ENCODE measurements at regions not wholly inside any gene's neighbourhood (a gene's known extent, or its start where the extent isn't known, plus 50 kb on each side); places are given as distances from the start of the nearest gene placed in this dataset.

- DNase-seq (no peak), ATAC-seq (no peak)
- Histone ChIP-seq H3K4me1 (ENCODE audit: low read depth) (peaks cover 4% of the 10 kb centered on the region), H3K4me3 (no peak overlapping the region), H3K9me3 (no peaks in the 10 kb centered on the region), H3K36me3 (ENCODE audit: low read depth) (no peaks in the 10 kb centered on the region)
- intact Hi-C loops (cut with DNase I, micrococcal nuclease): no loop called here
- no peak for TF ChIP-seq CTCF (IDR thresholded peaks at IDR 0.05)
Measured at GRCh38 chr5:98471458-98471857, 302.0 kb upstream of the RGMB start.

- H3K36me3 ChIP-seq (ENCODE audit: low read depth): no peaks in the 10 kb centered on the region
- no peak overlapping the region for H3K4me3 ChIP-seq
- H3K4me1 ChIP-seq (ENCODE audit: low read depth): peaks cover 4% of the 10 kb centered on the region
- ATAC-seq (peak; percentile 98), DNase-seq (peak in 1 of 3 donors; percentile 53)
- H3K9me3 ChIP-seq: no peaks in the 10 kb centered on the region
- intact Hi-C loops (cut with DNase I, micrococcal nuclease): no loop called here
- TF ChIP-seq CTCF (IDR thresholded peaks at IDR 0.05): no peak
Measured at GRCh38 chr5:98474216-98474615, 299.2 kb upstream of the RGMB start.

- H3K4me1 ChIP-seq (ENCODE audit: low read depth): peaks cover 4% of the 10 kb centered on the region
- no peaks in the 10 kb centered on the region for H3K9me3 ChIP-seq
- ATAC-seq (peak; percentile 45), DNase-seq (no peak)
- no peak for TF ChIP-seq CTCF (IDR thresholded peaks at IDR 0.05)
- intact Hi-C loops (cut with DNase I, micrococcal nuclease): no loop called here
- no peaks in the 10 kb centered on the region for H3K36me3 ChIP-seq (ENCODE audit: low read depth)
- no peak overlapping the region for H3K4me3 ChIP-seq
Measured at GRCh38 chr5:98474782-98475181, 298.7 kb upstream of the RGMB start.

- no peak overlapping the region for H3K4me3 ChIP-seq
- no peak for ATAC-seq
- TF ChIP-seq CTCF (IDR thresholded peaks at IDR 0.05): no peak
- intact Hi-C loops (cut with DNase I, micrococcal nuclease): no loop called here
- no peaks in the 10 kb centered on the region for H3K9me3 ChIP-seq
- no peaks in the 10 kb centered on the region for H3K4me1 ChIP-seq (ENCODE audit: low read depth)
- no peaks in the 10 kb centered on the region for H3K36me3 ChIP-seq (ENCODE audit: low read depth)
- no peak for DNase-seq
Measured at GRCh38 chr5:98482321-98483300, 290.9 kb upstream of the RGMB start.

- intact Hi-C loops (cut with DNase I, micrococcal nuclease): no loop called here
- Histone ChIP-seq H3K36me3 (ENCODE audit: low read depth) (no peaks in the 10 kb centered on the region), H3K9me3 (no peaks in the 10 kb centered on the region), H3K4me1 (ENCODE audit: low read depth) (no peaks in the 10 kb centered on the region), H3K4me3 (no peak overlapping the region)
- DNase-seq: no peak
- ATAC-seq: no peak
- TF ChIP-seq CTCF (IDR thresholded peaks at IDR 0.05): no peak
Measured at GRCh38 chr5:98483301-98483685, 290.2 kb upstream of the RGMB start.
